ENCODE measurements at regions not wholly inside any gene's neighbourhood (a gene's known extent, or its start where the extent isn't known, plus 50 kb on each side); places are given as distances from the start of the nearest gene placed in this dataset.

GRCh38 chr11:86129740-86130540 is 61.1 kb upstream of the PICALM start:
- no peaks in the 10 kb centered on the region for H3K36me3 ChIP-seq (ENCODE audit: control insufficient read depth, insufficient read depth, low read length)
- no peaks in the 10 kb centered on the region for H3K9me3 ChIP-seq (ENCODE audit: control insufficient read depth, low read length)
- peaks cover 2% of the 10 kb centered on the region for H3K27me3 Mint-ChIP-seq (ENCODE audit: insufficient read depth)
- H3K4me1 Mint-ChIP-seq = peaks cover 5% of the 10 kb centered on the region
- no peak overlapping the region for H3K9ac ChIP-seq (ENCODE audit: extremely low read depth, low read length, poor library complexity, severe bottlenecking)
- no peak overlapping the region for H3K4me3 ChIP-seq (ENCODE audit: low read length)
- no peaks in the 10 kb centered on the region for H3K9me3 Mint-ChIP-seq
- H3K27me3 ChIP-seq (ENCODE audit: control insufficient read depth, insufficient read depth, low read length, poor library complexity, severe bottlenecking) = no peaks in the 10 kb centered on the region
- no peak for DNase-seq
- H3K27ac Mint-ChIP-seq = no peak overlapping the region
- WGBS, 2 experiments (ENCODE audit: insufficient coverage in 1 of 2, insufficient read length in 1 of 2) = 93 to 100% methylated on average over 1 to 3 of the region's 3 CpGs
- H3K36me3 Mint-ChIP-seq (ENCODE audit: low read depth) = no peaks in the 10 kb centered on the region
- no peak for TF ChIP-seq CTCF (conservative IDR thresholded peaks at IDR 0.05)
- no peaks in the 10 kb centered on the region for H3K4me1 ChIP-seq (ENCODE audit: control insufficient read depth, insufficient read depth, low read length)
- H3K4me3 Mint-ChIP-seq = no peak overlapping the region
- no peak overlapping the region for H3K27ac ChIP-seq (ENCODE audit: low read depth, low read length)

GRCh38 chr11:86128914-86129313 is 60.0 kb upstream of the PICALM start:
- Mint-ChIP-seq H3K27ac (no peak overlapping the region), H3K36me3 (ENCODE audit: low read depth) (no peaks in the 10 kb centered on the region), H3K27me3 (ENCODE audit: insufficient read depth) (peaks cover 2% of the 10 kb centered on the region), H3K9me3 (no peaks in the 10 kb centered on the region), H3K4me3 (no peak overlapping the region), H3K4me1 (no peaks in the 10 kb centered on the region)
- no peak for TF ChIP-seq CTCF (conservative IDR thresholded peaks at IDR 0.05)
- 100% methylated on average over 2 of the region's 2 CpGs; no CpG with 5 or more reads in 1 of the 2 experiments for WGBS, 2 experiments (ENCODE audit: insufficient coverage in 1 of 2, insufficient read length in 1 of 2)
- DNase-seq = no peak
- H3K27ac ChIP-seq (ENCODE audit: low read depth, low read length) = no peak overlapping the region
- H3K4me1 ChIP-seq (ENCODE audit: control insufficient read depth, insufficient read depth, low read length) = no peaks in the 10 kb centered on the region
- no peaks in the 10 kb centered on the region for H3K36me3 ChIP-seq (ENCODE audit: control insufficient read depth, insufficient read depth, low read length)
- no peak overlapping the region for H3K9ac ChIP-seq (ENCODE audit: extremely low read depth, low read length, poor library complexity, severe bottlenecking)
- H3K27me3 ChIP-seq (ENCODE audit: control insufficient read depth, insufficient read depth, low read length, poor library complexity, severe bottlenecking) = no peaks in the 10 kb centered on the region
- no peak overlapping the region for H3K4me3 ChIP-seq (ENCODE audit: low read length)
- no peaks in the 10 kb centered on the region for H3K9me3 ChIP-seq (ENCODE audit: control insufficient read depth, low read length)

- no peaks in the 10 kb centered on the region for H3K9me3 Mint-ChIP-seq
Observed at GRCh38 chr11:86126862-86127261, 58.0 kb upstream of the PICALM start.

More at GRCh38 chr11:86126862-86127261, 58.0 kb upstream of the PICALM start:
- no peak overlapping the region for H3K4me3 Mint-ChIP-seq
- no peaks in the 10 kb centered on the region for H3K36me3 ChIP-seq (ENCODE audit: control insufficient read depth, insufficient read depth, low read length)
- no peaks in the 10 kb centered on the region for H3K4me1 ChIP-seq (ENCODE audit: control insufficient read depth, insufficient read depth, low read length)
- no peaks in the 10 kb centered on the region for H3K9me3 ChIP-seq (ENCODE audit: control insufficient read depth, low read length)
- H3K4me3 ChIP-seq (ENCODE audit: low read length) = no peak overlapping the region
- no peaks in the 10 kb centered on the region for H3K27me3 ChIP-seq (ENCODE audit: control insufficient read depth, insufficient read depth, low read length, poor library complexity, severe bottlenecking)
- no peak overlapping the region for H3K9ac ChIP-seq (ENCODE audit: extremely low read depth, low read length, poor library complexity, severe bottlenecking)
- no peak overlapping the region for H3K27ac ChIP-seq (ENCODE audit: low read depth, low read length)
- TF ChIP-seq CTCF (conservative IDR thresholded peaks at IDR 0.05) = no peak
- H3K36me3 Mint-ChIP-seq (ENCODE audit: low read depth) = no peaks in the 10 kb centered on the region
- H3K27me3 Mint-ChIP-seq (ENCODE audit: insufficient read depth) = peaks cover 2% of the 10 kb centered on the region
- H3K27ac Mint-ChIP-seq = no peak overlapping the region
- peaks cover 15% of the 10 kb centered on the region for H3K4me1 Mint-ChIP-seq
- no peak for DNase-seq
